Neuronal stem cell (in vitro differentiated cells): ENCODE measurements at regions not wholly inside any gene's neighbourhood (a gene's known extent, or its start where the extent isn't known, plus 50 kb on each side); places are given as distances from the start of the nearest gene placed in this dataset.
"Not testable (repeated sequence)": the region's sequence is repeated elsewhere in the genome, so short reads cannot be mapped to it uniquely, and the experiment has no call there.

Source experiments
- DNase-seq: peaks from one replicate; pipeline ENCODE4 v3.0.0-alpha.2; 2013; ENCODE audit warnings: low spot score
- H2AFZ ChIP-seq: one replicate; pipeline ENCODE4 v1.6.1; 2013; ENCODE audit warnings: mild to moderate bottlenecking, low read length, inconsistent platforms
- H2AK5ac ChIP-seq: 2 replicates; pipeline ENCODE4 v1.6.1; 2013; ENCODE audit warnings: low read depth, mild to moderate bottlenecking, inconsistent platforms, low read length, moderate library complexity, mixed read lengths
- H2BK120ac ChIP-seq: 2 replicates; pipeline ENCODE4 v1.6.1; 2013; ENCODE audit warnings: low read depth, mild to moderate bottlenecking, inconsistent platforms, low read length, moderate library complexity, mixed read lengths
- H2BK12ac ChIP-seq: one replicate; pipeline ENCODE4 v1.6.1; 2013; ENCODE audit warnings: low read length, inconsistent platforms
- H2BK15ac ChIP-seq: 2 replicates; pipeline ENCODE4 v1.6.1; 2013; ENCODE audit warnings: mild to moderate bottlenecking, low read length, inconsistent platforms, mixed read lengths
- H2BK5ac ChIP-seq: one replicate; pipeline ENCODE4 v1.6.1; 2013; ENCODE audit warnings: inconsistent platforms, mild to moderate bottlenecking, low read length, moderate library complexity
- H3K14ac ChIP-seq: one replicate; pipeline ENCODE4 v1.6.1; 2013; ENCODE audit warnings: low read length, inconsistent platforms
- H3K18ac ChIP-seq: 2 replicates; pipeline ENCODE4 v1.6.1; 2013; ENCODE audit warnings: low read length, inconsistent platforms
- H3K23ac ChIP-seq: 2 replicates; pipeline ENCODE4 v1.6.1; 2013; ENCODE audit warnings: low read depth, mild to moderate bottlenecking, mixed read lengths, low read length, inconsistent platforms; ENCODE audit not compliant: poor library complexity
- H3K27ac ChIP-seq: replicated peaks from 3 replicates; pipeline ENCODE4 v1.5.1; 2013; ENCODE audit warnings: low read length, inconsistent platforms
- H3K27me3 ChIP-seq, 3 experiments: 2 replicates each; pipeline ENCODE4 v1.6.1; 2013; ENCODE audit warnings: low read length in 3 of 3, mild to moderate bottlenecking in 2 of 3, inconsistent platforms in 1 of 3, low read depth in 1 of 3, mixed read lengths in 1 of 3, moderate library complexity in 1 of 3; ENCODE audit not compliant: control insufficient read depth in 3 of 3, insufficient read depth in 3 of 3
- H3K36me3 ChIP-seq, 2 donors: replicated peaks in 1 of 2; 2 replicates each; pipeline ENCODE4 v1.6.1; 2013; ENCODE audit warnings: low read length in 2 of 2; ENCODE audit not compliant: control insufficient read depth in 2 of 2, insufficient read depth in 2 of 2
- H3K4ac ChIP-seq: 2 replicates; pipeline ENCODE4 v1.6.1; 2013; ENCODE audit warnings: inconsistent platforms, mild to moderate bottlenecking, low read length, moderate library complexity
- H3K4me1 ChIP-seq, 2 donors: 1 replicate in 1 of 2; 2 replicates in 1 of 2; pipeline ENCODE4 v1.6.1; 2013; ENCODE audit warnings: low read length in 2 of 2, low read depth in 1 of 2; ENCODE audit not compliant: control insufficient read depth in 2 of 2, insufficient read depth in 1 of 2
- H3K4me2 ChIP-seq: one replicate; pipeline ENCODE4 v1.6.1; 2013; ENCODE audit warnings: mild to moderate bottlenecking, low read length, inconsistent platforms; ENCODE audit not compliant: insufficient read depth, poor library complexity, severe bottlenecking
- H3K4me3 ChIP-seq, 2 donors: 2 replicates each; pipeline ENCODE4 v1.5.1; 2013; ENCODE audit warnings: low read length in 2 of 2, mild to moderate bottlenecking in 2 of 2, inconsistent platforms in 1 of 2, moderate library complexity in 1 of 2
- H3K79me1 ChIP-seq: one replicate; pipeline ENCODE4 v1.6.1; 2013; ENCODE audit warnings: low read depth, mild to moderate bottlenecking, inconsistent platforms, low read length, moderate library complexity
- H3K9ac ChIP-seq: one replicate; pipeline ENCODE4 v1.6.1; 2013; ENCODE audit warnings: mild to moderate bottlenecking, low read depth, low read length, inconsistent platforms; ENCODE audit not compliant: poor library complexity
- H3K9me3 ChIP-seq, 2 donors: replicated peaks in 1 of 2; 2 replicates each; pipeline versions ENCODE3 to v1.6.1; 2013; ENCODE audit warnings: low read length in 2 of 2, mild to moderate bottlenecking in 2 of 2, inconsistent platforms in 1 of 2, low read depth in 1 of 2, mixed read lengths in 1 of 2, moderate library complexity in 1 of 2; ENCODE audit not compliant: control insufficient read depth in 2 of 2, insufficient read depth in 1 of 2
- H4K8ac ChIP-seq: one replicate; pipeline ENCODE4 v1.6.1; 2013; ENCODE audit warnings: low read depth, mild to moderate bottlenecking, inconsistent platforms, low read length, moderate library complexity
- H4K91ac ChIP-seq: one replicate; pipeline ENCODE4 v1.6.1; 2013; ENCODE audit warnings: low read length, low read depth, mild to moderate bottlenecking, inconsistent platforms; ENCODE audit not compliant: poor library complexity
- WGBS, 2 donors: extraction: QIAGEN DNeasy Blood & Tissue Kit; methylation state at CpG; one replicate each; pipeline ENCODE4 v1.1.7; 2013; ENCODE audit warnings: missing lambda C conversion rate in 2 of 2, mixed read lengths in 1 of 2; ENCODE audit not compliant: insufficient read length in 2 of 2, insufficient replicate concordance in 1 of 2; ENCODE audit errors: extremely low coverage in 2 of 2; 5-methylcytosine and 5-hydroxymethylcytosine counted together

DNA sequence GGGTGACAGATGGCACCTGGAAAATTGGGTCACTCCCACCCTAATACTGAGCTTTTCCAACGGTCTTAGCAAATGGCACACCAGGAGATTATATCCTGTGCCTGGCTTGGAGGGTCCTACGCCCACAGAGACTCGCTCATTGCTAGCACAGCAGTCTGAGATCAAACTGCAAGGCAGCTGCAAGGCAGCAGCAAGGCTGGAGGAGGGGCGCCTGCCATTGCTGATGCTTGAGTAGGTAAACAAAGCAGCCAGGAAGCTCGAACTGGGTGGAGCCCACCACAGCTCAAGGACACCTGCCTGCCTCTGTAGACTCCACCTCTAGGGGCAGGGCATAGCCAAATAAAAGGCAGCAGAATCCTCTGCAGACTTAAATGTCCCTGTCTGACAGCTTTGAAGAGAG, 115.1 kb upstream of the SPATA12 start:
- H4K91ac ChIP-seq, H3K4me1 ChIP-seq, H2BK120ac ChIP-seq, H3K4me2 ChIP-seq, H2BK15ac ChIP-seq, DNase-seq, H3K79me1 ChIP-seq, H3K4ac ChIP-seq, H3K36me3 ChIP-seq, H2BK12ac ChIP-seq, H3K18ac ChIP-seq, H2AK5ac ChIP-seq, H3K23ac ChIP-seq, H3K27me3 ChIP-seq, H3K14ac ChIP-seq, H3K9me3 ChIP-seq, H2AFZ ChIP-seq, H3K4me3 ChIP-seq, H2BK5ac ChIP-seq, H3K27ac ChIP-seq, H4K8ac ChIP-seq, H3K9ac ChIP-seq: not testable (repeated sequence)
- WGBS, 2 donors: no CpG with 5 or more reads among the region's 5 CpGs

DNA sequence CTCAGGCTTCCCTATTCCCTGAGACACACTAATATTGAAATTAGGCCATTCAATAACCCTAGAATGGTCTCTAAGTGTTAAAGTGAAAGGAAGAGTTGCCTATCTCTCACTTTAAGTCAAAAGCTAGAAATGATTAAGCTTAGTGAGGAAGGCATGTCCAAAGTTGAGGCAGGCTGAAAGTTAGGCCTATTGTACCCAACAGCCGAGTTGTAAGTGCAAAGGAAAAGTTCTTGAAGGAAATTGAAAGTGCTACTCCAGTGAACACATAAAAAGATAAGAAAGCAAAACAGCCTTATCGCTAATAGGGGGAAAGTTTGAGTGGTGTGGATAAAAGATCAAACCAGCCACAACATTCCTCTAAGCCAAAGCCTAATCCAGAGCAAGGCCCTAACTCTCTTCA, 117.9 kb upstream of the SPATA12 start:
- no peaks in the 10 kb centered on the region for H3K79me1 ChIP-seq
- H3K14ac ChIP-seq: no peak overlapping the region
- H3K4ac ChIP-seq: no peak overlapping the region
- H3K4me2 ChIP-seq: no peak overlapping the region
- no CpG with 5 or more reads among the region's 2 CpGs for WGBS, 2 donors
- no peak overlapping the region for H2BK120ac ChIP-seq
- no peak overlapping the region for H2BK5ac ChIP-seq
- no peak overlapping the region for H2BK15ac ChIP-seq
- no peak overlapping the region for H3K18ac ChIP-seq
- H3K27ac ChIP-seq: no peak overlapping the region
- H3K4me3 ChIP-seq: no peak overlapping the region
- H2BK12ac ChIP-seq: no peak overlapping the region
- H3K4me1 ChIP-seq: peaks cover 2 to 4% of the 10 kb centered on the region in 2 donors
- no peak overlapping the region for H3K9ac ChIP-seq
- no peak overlapping the region for H2AFZ ChIP-seq
- H3K9me3 ChIP-seq: no peaks in the 10 kb centered on the region
- no peak overlapping the region for H2AK5ac ChIP-seq
- H4K91ac ChIP-seq: no peak overlapping the region
- no peak for DNase-seq
- H3K23ac ChIP-seq: no peak overlapping the region
- H3K36me3 ChIP-seq: no peaks in the 10 kb centered on the region
- H4K8ac ChIP-seq: no peak overlapping the region
- no peaks in the 10 kb centered on the region for H3K27me3 ChIP-seq

GRCh38 chr3:56940976-56941375, 119.5 kb upstream of the SPATA12 start:
- Histone ChIP-seq H4K91ac (no peak overlapping the region), H3K4me2 (no peak overlapping the region), H3K14ac (no peak overlapping the region), H2AK5ac (no peak overlapping the region), H3K9me3 (no peaks in the 10 kb centered on the region), H2BK15ac (no peak overlapping the region), H3K4ac (no peak overlapping the region), H3K18ac (no peak overlapping the region), H4K8ac (no peak overlapping the region), H3K9ac (no peak overlapping the region), H2BK5ac (no peak overlapping the region), H3K27ac (no peak overlapping the region), H2BK120ac (no peak overlapping the region), H3K79me1 (no peaks in the 10 kb centered on the region), H3K36me3 (no peaks in the 10 kb centered on the region), H2AFZ (no peak overlapping the region), H3K27me3 (no peaks in the 10 kb centered on the region), H2BK12ac (no peak overlapping the region), H3K4me1 (peaks cover 2 to 4% of the 10 kb centered on the region in 2 donors), H3K23ac (no peak overlapping the region), H3K4me3 (no peak overlapping the region)
- no peak for DNase-seq
- WGBS, 2 donors: no CpG with 5 or more reads among the region's 4 CpGs

DNA sequence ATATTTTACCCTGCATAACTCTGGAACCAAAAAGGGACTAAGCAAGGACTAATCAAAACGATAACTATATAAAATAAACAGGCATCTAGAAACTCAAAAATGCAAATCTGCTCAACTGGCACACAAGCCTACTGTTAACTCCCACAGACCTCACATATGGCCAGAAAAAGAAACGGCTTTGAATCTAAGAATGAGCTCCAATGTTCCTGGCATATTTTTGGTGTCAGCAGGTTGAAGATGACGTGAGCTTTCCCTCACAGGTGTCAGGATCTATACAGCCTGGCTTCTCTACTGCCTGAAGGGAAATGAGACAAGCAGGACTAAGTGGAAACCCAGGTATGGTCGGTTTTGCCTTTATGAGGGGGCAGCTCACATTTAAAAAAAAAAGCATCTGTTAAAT, 120.1 kb upstream of the SPATA12 start:
- Histone ChIP-seq H3K4ac (no peak overlapping the region), H2AK5ac (no peak overlapping the region), H2BK5ac (no peak overlapping the region), H3K79me1 (no peaks in the 10 kb centered on the region), H3K9me3 (no peaks in the 10 kb centered on the region), H3K14ac (no peak overlapping the region), H3K27me3 (no peaks in the 10 kb centered on the region), H2BK12ac (no peak overlapping the region), H3K23ac (no peak overlapping the region), H3K27ac (no peak overlapping the region), H3K4me2 (no peak overlapping the region), H2BK15ac (no peak overlapping the region), H3K9ac (no peak overlapping the region), H3K18ac (no peak overlapping the region), H2BK120ac (no peak overlapping the region), H2AFZ (no peak overlapping the region), H4K91ac (no peak overlapping the region), H4K8ac (no peak overlapping the region), H3K4me3 (no peak overlapping the region), H3K4me1 (peaks cover 2 to 4% of the 10 kb centered on the region in 2 donors), H3K36me3 (no peaks in the 10 kb centered on the region)
- DNase-seq: no peak
- WGBS, 2 donors: no CpG with 5 or more reads among the region's 4 CpGs
